Activated T-cell treated with anti-CD3 and anti-CD28 coated beads, Interleukin-2, amount 50 U/mL, for 4 hours (primary cell): ENCODE measurements at regions not wholly inside any gene's neighbourhood (a gene's known extent, or its start where the extent isn't known, plus 50 kb on each side); places are given as distances from the start of the nearest gene placed in this dataset.

Experiments
- ATAC-seq, 2 donors: fragments of 200-7000 bp; cut with Tn5 transposase; one replicate each; pipeline ENCODE4 v1.10.0; 2021
- DNase-seq: peaks from one replicate; pipeline ENCODE4 v3.0.0-alpha.2; 2020
- H3K27me3 Mint-ChIP-seq: one replicate; pipeline ENCODE4 v1.8.0; 2021; ENCODE audit warnings: low read depth, mixed read lengths
- H3K36me3 Mint-ChIP-seq: one replicate; pipeline ENCODE4 v1.8.0; 2022; ENCODE audit warnings: mixed read lengths; ENCODE audit not compliant: insufficient read depth
- H3K4me1 Mint-ChIP-seq: one replicate; pipeline ENCODE4 v1.8.0; 2021; ENCODE audit warnings: low read depth, mixed read lengths
- H3K4me3 Mint-ChIP-seq: one replicate; pipeline ENCODE4 v1.8.0; 2021; ENCODE audit warnings: mild to moderate bottlenecking, moderate library complexity, mixed read lengths
- H3K9me3 Mint-ChIP-seq: one replicate; pipeline ENCODE4 v1.8.0; 2021; ENCODE audit warnings: mixed read lengths

DNA sequence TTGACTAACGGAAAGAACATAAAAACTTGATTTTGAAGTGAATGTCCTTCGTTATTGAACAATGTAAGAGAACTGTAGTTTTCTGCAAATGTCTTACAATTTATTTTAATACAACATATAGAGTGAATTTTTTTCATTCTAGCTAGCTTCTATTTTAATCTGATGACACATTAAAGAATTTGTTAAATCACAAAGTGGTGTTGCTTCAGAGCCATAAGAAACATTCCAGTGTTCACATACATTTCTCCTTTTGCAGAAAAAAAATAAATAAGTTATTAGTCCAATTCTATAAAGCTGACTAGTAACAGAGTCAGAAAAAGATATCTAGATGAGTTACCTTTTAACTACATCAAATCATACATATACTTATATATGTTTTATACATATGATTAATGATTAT, 914.3 kb upstream of the SLC39A10 start:
- DNase-seq = no peak
- H3K4me3 Mint-ChIP-seq = no peak overlapping the region

GRCh38 chr2:194739217-194739616, 917.8 kb upstream of the SLC39A10 start:
- Mint-ChIP-seq H3K4me1 (no peaks in the 10 kb centered on the region), H3K9me3 (no peaks in the 10 kb centered on the region), H3K36me3 (no peaks in the 10 kb centered on the region), H3K4me3 (no peak overlapping the region), H3K27me3 (no peaks in the 10 kb centered on the region)
- DNase-seq = no peak
- ATAC-seq = no peak

More for the DNA sequence above, 914.3 kb upstream of the SLC39A10 start:
- no peak for ATAC-seq
- H3K36me3 Mint-ChIP-seq = no peaks in the 10 kb centered on the region
- H3K27me3 Mint-ChIP-seq = no peaks in the 10 kb centered on the region
- no peaks in the 10 kb centered on the region for H3K9me3 Mint-ChIP-seq
- H3K4me1 Mint-ChIP-seq = no peaks in the 10 kb centered on the region

GRCh38 chr2:194735837-194736542, 921.0 kb upstream of the SLC39A10 start:
- Mint-ChIP-seq H3K27me3 (no peaks in the 10 kb centered on the region), H3K4me3 (no peak overlapping the region), H3K36me3 (no peaks in the 10 kb centered on the region), H3K4me1 (no peaks in the 10 kb centered on the region), H3K9me3 (no peaks in the 10 kb centered on the region)
- DNase-seq (no peak), ATAC-seq (no peak)

- Mint-ChIP-seq H3K36me3 (no peaks in the 10 kb centered on the region), H3K9me3 (no peaks in the 10 kb centered on the region), H3K27me3 (no peaks in the 10 kb centered on the region), H3K4me3 (no peak overlapping the region), H3K4me1 (no peaks in the 10 kb centered on the region)
- DNase-seq (no peak), ATAC-seq (no peak)
These were observed 926.8 kb upstream of the SLC39A10 start for GRCh38 chr2:194730266-194730665.

- H3K4me1 Mint-ChIP-seq = no peaks in the 10 kb centered on the region
- no peak for DNase-seq
- H3K36me3 Mint-ChIP-seq = no peaks in the 10 kb centered on the region
- no peaks in the 10 kb centered on the region for H3K9me3 Mint-ChIP-seq
- no peak overlapping the region for H3K4me3 Mint-ChIP-seq
- no peaks in the 10 kb centered on the region for H3K27me3 Mint-ChIP-seq
- no peak for ATAC-seq
These were observed 931.9 kb upstream of the SLC39A10 start for GRCh38 chr2:194725169-194725568.

GRCh38 chr2:194723446-194723845, 933.6 kb upstream of the SLC39A10 start:
- no peaks in the 10 kb centered on the region for H3K9me3 Mint-ChIP-seq
- H3K4me3 Mint-ChIP-seq = no peak overlapping the region
- no peaks in the 10 kb centered on the region for H3K27me3 Mint-ChIP-seq
- H3K4me1 Mint-ChIP-seq = no peaks in the 10 kb centered on the region
- ATAC-seq (no peak), DNase-seq (no peak)
- no peaks in the 10 kb centered on the region for H3K36me3 Mint-ChIP-seq

GRCh38 chr2:194721227-194721626, 935.8 kb upstream of the SLC39A10 start:
- Mint-ChIP-seq H3K36me3 (no peaks in the 10 kb centered on the region), H3K27me3 (no peaks in the 10 kb centered on the region), H3K4me1 (no peaks in the 10 kb centered on the region), H3K9me3 (no peaks in the 10 kb centered on the region), H3K4me3 (no peak overlapping the region)
- no peak for ATAC-seq
- no peak for DNase-seq

GRCh38 chr2:194720462-194720861, 936.6 kb upstream of the SLC39A10 start:
- Mint-ChIP-seq H3K4me3 (no peak overlapping the region), H3K36me3 (no peaks in the 10 kb centered on the region), H3K4me1 (no peaks in the 10 kb centered on the region), H3K9me3 (no peaks in the 10 kb centered on the region), H3K27me3 (no peaks in the 10 kb centered on the region)
- ATAC-seq (no peak), DNase-seq (no peak)

GRCh38 chr2:194718881-194719280, 938.1 kb upstream of the SLC39A10 start:
- Mint-ChIP-seq H3K4me1 (no peaks in the 10 kb centered on the region), H3K36me3 (no peaks in the 10 kb centered on the region), H3K9me3 (no peaks in the 10 kb centered on the region), H3K4me3 (no peak overlapping the region), H3K27me3 (no peaks in the 10 kb centered on the region)
- DNase-seq = no peak
- no peak for ATAC-seq

GRCh38 chr2:194714541-194714940, 942.5 kb upstream of the SLC39A10 start:
- Mint-ChIP-seq H3K36me3 (no peaks in the 10 kb centered on the region), H3K27me3 (no peaks in the 10 kb centered on the region), H3K4me3 (no peak overlapping the region), H3K4me1 (no peaks in the 10 kb centered on the region), H3K9me3 (peaks cover 2% of the 10 kb centered on the region)
- ATAC-seq (no peak), DNase-seq (no peak)

- H3K9me3 Mint-ChIP-seq = peaks cover 2% of the 10 kb centered on the region
- ATAC-seq (no peak), DNase-seq (no peak)
- H3K4me1 Mint-ChIP-seq = no peaks in the 10 kb centered on the region
- H3K36me3 Mint-ChIP-seq = no peaks in the 10 kb centered on the region
- no peak overlapping the region for H3K4me3 Mint-ChIP-seq
- no peaks in the 10 kb centered on the region for H3K27me3 Mint-ChIP-seq
These were observed 947.2 kb upstream of the SLC39A10 start for GRCh38 chr2:194709840-194710239.

DNA sequence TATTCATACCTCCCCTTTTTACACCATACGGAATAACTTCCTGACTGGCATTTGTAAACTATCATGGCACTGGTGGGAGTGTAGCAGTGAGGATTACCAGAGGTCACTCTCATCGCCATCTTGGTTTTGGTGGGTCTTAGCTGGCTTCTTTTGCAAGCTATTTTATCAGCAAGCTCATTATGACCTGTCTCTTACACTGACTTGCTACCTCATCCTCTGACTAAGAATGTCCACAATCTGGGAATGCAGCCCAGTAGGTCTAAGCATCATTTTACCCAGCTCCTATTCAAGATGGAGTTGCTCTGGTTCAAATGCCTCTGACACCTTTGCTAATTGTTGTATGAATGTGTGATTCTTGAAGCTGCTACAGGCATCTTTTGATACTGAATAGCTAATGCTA, 950.8 kb upstream of the SLC39A10 start:
- Mint-ChIP-seq H3K4me1 (no peaks in the 10 kb centered on the region), H3K4me3 (no peak overlapping the region), H3K36me3 (no peaks in the 10 kb centered on the region), H3K9me3 (no peaks in the 10 kb centered on the region), H3K27me3 (no peaks in the 10 kb centered on the region)
- DNase-seq (no peak), ATAC-seq (no peak)

DNA sequence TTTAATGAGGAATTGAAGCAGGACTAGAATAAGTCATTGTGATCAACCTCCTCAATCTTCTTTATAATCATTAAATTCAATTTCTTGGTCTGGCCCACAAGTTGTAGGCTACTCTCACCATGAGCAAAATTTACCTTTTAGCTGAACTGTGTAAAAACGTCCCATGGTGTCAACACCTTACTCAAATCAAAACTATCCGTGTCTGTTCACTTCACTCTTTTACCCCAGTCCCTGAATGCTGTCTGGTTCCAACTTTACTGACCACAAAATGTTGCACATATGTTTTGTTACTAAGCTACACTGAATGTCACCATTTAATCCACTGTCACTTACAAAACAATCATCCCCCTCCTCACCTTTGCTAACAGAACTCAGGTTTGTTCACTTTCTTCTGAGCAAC, 951.6 kb upstream of the SLC39A10 start:
- Mint-ChIP-seq H3K4me3 (no peak overlapping the region), H3K4me1 (no peaks in the 10 kb centered on the region), H3K27me3 (no peaks in the 10 kb centered on the region), H3K36me3 (no peaks in the 10 kb centered on the region), H3K9me3 (no peaks in the 10 kb centered on the region)
- DNase-seq (no peak), ATAC-seq (no peak)

DNA sequence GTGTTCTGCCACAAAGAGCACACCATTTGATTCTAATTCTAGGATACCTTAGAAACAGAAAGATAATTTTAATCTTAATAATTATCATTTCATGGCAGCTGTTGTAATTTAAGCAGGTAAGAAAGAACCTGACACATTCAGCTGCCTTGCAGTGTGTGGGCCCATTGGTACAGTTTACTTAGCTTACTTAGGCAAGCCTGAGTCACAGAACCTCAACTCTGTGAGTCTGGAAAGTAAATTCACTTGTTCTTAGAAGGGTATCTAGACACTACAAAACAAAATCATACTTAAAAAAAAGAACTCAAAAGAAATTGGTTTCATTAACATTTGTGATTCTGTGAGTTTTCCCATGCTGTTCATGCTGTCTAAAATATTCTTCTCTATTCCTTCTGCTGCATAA, 956.3 kb upstream of the SLC39A10 start:
- Mint-ChIP-seq H3K9me3 (no peaks in the 10 kb centered on the region), H3K4me3 (no peak overlapping the region), H3K4me1 (no peaks in the 10 kb centered on the region), H3K27me3 (no peaks in the 10 kb centered on the region), H3K36me3 (no peaks in the 10 kb centered on the region)
- ATAC-seq = no peak
- DNase-seq = no peak

DNA sequence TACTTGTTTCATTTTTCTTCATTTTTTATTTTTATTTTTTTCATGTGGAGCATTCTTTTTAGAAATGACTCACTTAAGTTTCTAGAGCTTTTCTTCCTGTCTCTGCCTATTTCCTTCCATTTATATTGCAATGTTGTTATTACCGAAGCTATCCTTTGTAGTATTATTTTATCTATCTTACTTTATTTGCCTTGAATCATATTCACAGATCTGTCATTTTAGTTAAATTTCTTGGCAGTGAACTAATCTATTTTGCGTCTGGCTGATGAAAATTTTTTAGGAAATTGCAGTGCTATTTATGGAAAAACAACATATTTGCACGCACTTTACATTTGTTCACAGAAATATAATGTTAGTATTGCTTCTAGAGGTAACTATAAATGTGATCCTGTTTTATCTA, 956.9 kb upstream of the SLC39A10 start:
- Mint-ChIP-seq H3K36me3 (no peaks in the 10 kb centered on the region), H3K9me3 (no peaks in the 10 kb centered on the region), H3K27me3 (no peaks in the 10 kb centered on the region), H3K4me3 (no peak overlapping the region), H3K4me1 (no peaks in the 10 kb centered on the region)
- DNase-seq (no peak), ATAC-seq (no peak)

DNA sequence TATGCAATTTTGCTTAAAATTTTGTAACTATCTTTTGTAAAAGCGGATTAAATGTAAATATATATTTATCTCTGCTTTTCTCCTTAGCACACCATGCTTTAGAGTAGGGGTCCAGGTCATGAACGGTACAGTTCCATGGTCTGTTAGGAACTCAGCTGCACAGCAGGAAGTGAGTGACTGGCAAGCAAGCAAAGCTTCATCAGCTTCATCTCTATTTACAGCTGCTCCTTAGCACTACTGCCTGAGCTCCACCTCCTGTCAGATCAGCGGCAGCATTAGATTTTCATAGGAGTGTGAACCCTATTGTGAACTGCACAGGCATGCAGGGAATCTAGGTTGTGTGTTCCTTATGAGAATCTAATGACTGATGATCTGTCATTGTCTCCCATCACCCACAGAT, 959.0 kb upstream of the SLC39A10 start:
- ATAC-seq (no peak), DNase-seq (no peak)
- no peaks in the 10 kb centered on the region for H3K36me3 Mint-ChIP-seq
- no peaks in the 10 kb centered on the region for H3K4me1 Mint-ChIP-seq
- no peaks in the 10 kb centered on the region for H3K9me3 Mint-ChIP-seq
- no peak overlapping the region for H3K4me3 Mint-ChIP-seq
- no peaks in the 10 kb centered on the region for H3K27me3 Mint-ChIP-seq
